Trophoblast cell (in vitro differentiated cells and primary cell): ENCODE measurements at regions not wholly inside any gene's neighbourhood (a gene's known extent, or its start where the extent isn't known, plus 50 kb on each side); places are given as distances from the start of the nearest gene placed in this dataset.

Source experiments
- DNase-seq, 2 donors: peaks; one replicate each; pipeline ENCODE4 v3.0.0-alpha.2; 2016
- H2AFZ ChIP-seq: 2 replicates; pipeline ENCODE4 v1.6.1; 2013; ENCODE audit warnings: low read length, moderate library complexity, mild to moderate bottlenecking; ENCODE audit not compliant: insufficient read depth, poor library complexity
- H2AK5ac ChIP-seq: 2 replicates; pipeline ENCODE4 v1.6.1; 2013; ENCODE audit warnings: mild to moderate bottlenecking, low read length
- H2BK120ac ChIP-seq: 2 replicates; pipeline ENCODE4 v1.6.1; 2013; ENCODE audit warnings: low read length, mild to moderate bottlenecking, moderate library complexity; ENCODE audit not compliant: insufficient read depth, poor library complexity
- H2BK12ac ChIP-seq: 2 replicates; pipeline ENCODE4 v1.6.1; 2013; ENCODE audit warnings: mild to moderate bottlenecking, low read length, moderate library complexity
- H2BK5ac ChIP-seq: 2 replicates; pipeline ENCODE4 v1.6.1; 2013; ENCODE audit warnings: low read length, low read depth, moderate library complexity, mild to moderate bottlenecking; ENCODE audit not compliant: poor library complexity
- H3K14ac ChIP-seq: 2 replicates; pipeline ENCODE4 v1.6.1; 2013; ENCODE audit warnings: mild to moderate bottlenecking, low read length
- H3K18ac ChIP-seq: 2 replicates; pipeline ENCODE4 v1.6.1; 2013; ENCODE audit warnings: mild to moderate bottlenecking, low read length
- H3K23ac ChIP-seq: 2 replicates; pipeline ENCODE4 v1.6.1; 2013; ENCODE audit warnings: low read length
- H3K27ac ChIP-seq: 2 replicates; pipeline ENCODE4 v1.5.1; 2013; ENCODE audit warnings: low read depth, mild to moderate bottlenecking, inconsistent platforms, low read length, moderate library complexity
- H3K27me3 ChIP-seq: 2 replicates; pipeline ENCODE4 v1.6.1; 2013; ENCODE audit warnings: inconsistent platforms, mild to moderate bottlenecking, low read length, moderate library complexity; ENCODE audit not compliant: insufficient read depth
- H3K36me3 ChIP-seq, 2 experiments: 1 replicate in 1 of 2; 2 replicates in 1 of 2; pipeline ENCODE4 v1.6.1; 2013; ENCODE audit warnings: low read length in 2 of 2, mild to moderate bottlenecking in 2 of 2, moderate library complexity in 1 of 2; ENCODE audit not compliant: insufficient read depth in 2 of 2, control insufficient read depth in 1 of 2
- H3K4ac ChIP-seq: 2 replicates; pipeline ENCODE4 v1.6.1; 2013; ENCODE audit warnings: low read depth, mild to moderate bottlenecking, low read length, moderate library complexity
- H3K4me1 ChIP-seq, 2 experiments: 1 replicate in 1 of 2; 2 replicates in 1 of 2; pipeline ENCODE4 v1.6.1; 2013; ENCODE audit warnings: low read length in 2 of 2, mild to moderate bottlenecking in 2 of 2, moderate library complexity in 1 of 2; ENCODE audit not compliant: insufficient read depth in 2 of 2, control insufficient read depth in 1 of 2
- H3K4me2 ChIP-seq: 2 replicates; pipeline ENCODE4 v1.6.1; 2013; ENCODE audit warnings: inconsistent platforms, mild to moderate bottlenecking, low read length, moderate library complexity
- H3K4me3 ChIP-seq: 2 replicates; pipeline ENCODE4 v1.5.1; 2013; ENCODE audit warnings: mild to moderate bottlenecking, low read depth, low read length, inconsistent platforms
- H3K79me1 ChIP-seq: one replicate; pipeline ENCODE4 v1.6.1; 2013; ENCODE audit warnings: low read length
- H3K79me2 ChIP-seq: 2 replicates; pipeline ENCODE4 v1.6.1; 2013; ENCODE audit warnings: low read length, mild to moderate bottlenecking; ENCODE audit not compliant: control insufficient read depth, insufficient read depth, poor library complexity
- H3K9ac ChIP-seq: 2 replicates; pipeline ENCODE4 v1.6.1; 2013; ENCODE audit warnings: mild to moderate bottlenecking, low read length
- H3K9me3 ChIP-seq: 2 replicates; pipeline ENCODE4 v1.6.1; 2013; ENCODE audit warnings: low read depth, mild to moderate bottlenecking, control low read depth, inconsistent platforms, low read length; ENCODE audit not compliant: insufficient read depth
- H4K12ac ChIP-seq: 2 replicates; pipeline ENCODE4 v1.6.1; 2013; ENCODE audit warnings: low read depth, mild to moderate bottlenecking, low read length, moderate library complexity
- H4K8ac ChIP-seq: 2 replicates; pipeline ENCODE4 v1.6.1; 2013; ENCODE audit warnings: low read depth, mild to moderate bottlenecking, low read length, moderate library complexity
- H4K91ac ChIP-seq: one replicate; pipeline ENCODE4 v1.6.1; 2013; ENCODE audit warnings: low read depth, mild to moderate bottlenecking, low read length, moderate library complexity
- WGBS: extraction: QIAGEN DNeasy Blood & Tissue Kit; methylation state at CpG from one replicate; pipeline ENCODE4 v1.1.7; 2013; ENCODE audit warnings: missing lambda C conversion rate; ENCODE audit not compliant: insufficient read length, insufficient coverage; ENCODE audit errors: extremely low coverage; 5-methylcytosine and 5-hydroxymethylcytosine counted together

DNA sequence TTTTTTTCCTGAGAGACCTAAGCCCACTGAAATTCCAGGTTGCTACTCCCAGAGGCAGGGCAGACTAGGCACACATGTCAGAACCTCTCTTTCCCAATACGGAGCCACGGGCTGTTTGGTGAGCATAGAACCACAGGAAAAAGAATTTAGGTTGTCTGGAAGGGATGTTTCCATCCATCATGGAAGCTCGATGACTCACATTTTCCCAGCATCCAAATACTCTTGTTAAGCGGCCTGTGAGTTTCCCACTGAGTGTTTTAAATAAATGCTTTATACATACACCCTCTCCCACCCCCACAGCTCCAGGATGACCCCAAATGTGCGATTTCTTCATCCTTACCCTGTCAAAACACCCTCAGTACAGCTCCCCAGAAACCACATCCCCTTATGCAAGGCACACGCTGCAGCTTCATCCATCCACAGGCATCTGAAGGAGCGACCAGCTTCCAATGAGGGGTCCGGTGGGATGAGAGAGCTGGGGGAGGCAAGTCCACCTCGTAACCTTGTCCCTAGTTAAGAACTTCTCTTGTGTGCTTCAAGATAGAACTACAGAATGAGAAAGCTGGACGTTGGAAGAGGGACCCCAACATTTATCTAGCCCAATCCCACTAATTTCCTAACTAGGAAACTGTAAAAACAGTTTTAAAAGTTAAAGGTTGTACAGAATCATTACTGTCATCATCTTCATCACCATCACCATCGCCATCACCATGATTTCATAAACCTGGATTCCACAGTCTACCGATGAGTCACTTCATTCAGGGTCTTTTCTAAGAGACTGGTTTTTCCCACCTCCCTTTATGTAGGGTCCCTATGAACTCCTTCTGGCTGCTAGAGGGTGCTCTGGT is 63.5 kb upstream of the FZD7 start:
- Histone ChIP-seq H3K9me3 (no peaks in the 10 kb centered on the region), H3K23ac (no peak overlapping the region), H2AK5ac (no peak overlapping the region), H4K91ac (no peak overlapping the region), H4K12ac (no peak overlapping the region), H3K79me1 (peaks cover 1% of the 10 kb centered on the region), H2BK120ac (no peak overlapping the region), H3K27ac (no peak overlapping the region), H3K18ac (no peak overlapping the region), H2BK5ac (no peak overlapping the region), H4K8ac (no peak overlapping the region), H3K4me3 (no peak overlapping the region), H2BK12ac (no peak overlapping the region), H3K4ac (no peak overlapping the region), H3K36me3 (no peaks in the 10 kb centered on the region), H3K14ac (no peak overlapping the region), H3K79me2 (no peaks in the 10 kb centered on the region), H3K4me2 (no peak overlapping the region), H2AFZ (no peak overlapping the region), H3K9ac (no peak overlapping the region), H3K4me1 (peaks cover 12 to 13% of the 10 kb centered on the region in 2 experiments), H3K27me3 (no peaks in the 10 kb centered on the region)
- DNase-seq, result peak in 1 of 2 donors; percentile 50
- WGBS, result no CpG with 5 or more reads among the region's 12 CpGs

DNA sequence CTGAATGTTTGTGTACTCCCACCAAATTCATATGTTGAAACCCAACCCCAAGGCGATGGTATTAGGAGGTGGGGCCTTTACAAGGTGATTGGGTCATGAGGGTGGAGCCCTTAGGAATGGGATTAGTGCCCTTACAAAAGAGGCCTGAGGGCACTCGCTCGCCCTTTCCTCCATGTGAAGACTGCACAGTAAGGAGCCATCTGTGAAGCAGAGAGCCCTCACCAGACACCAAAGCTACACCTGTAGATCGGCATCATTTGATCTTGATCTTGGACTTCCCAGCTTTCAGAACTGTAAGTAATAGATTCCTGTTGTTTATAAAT is 62.9 kb upstream of the FZD7 start:
- Histone ChIP-seq H4K8ac (no peak overlapping the region), H3K27me3 (no peaks in the 10 kb centered on the region), H2AK5ac (no peak overlapping the region), H2BK120ac (no peak overlapping the region), H4K91ac (no peak overlapping the region), H3K79me1 (peaks cover 1% of the 10 kb centered on the region), H3K4me2 (no peak overlapping the region), H3K4me3 (no peak overlapping the region), H3K9ac (no peak overlapping the region), H3K79me2 (no peaks in the 10 kb centered on the region), H4K12ac (no peak overlapping the region), H3K4ac (no peak overlapping the region), H3K36me3 (no peaks in the 10 kb centered on the region), H3K18ac (no peak overlapping the region), H3K14ac (no peak overlapping the region), H3K23ac (no peak overlapping the region), H3K9me3 (peaks cover 2% of the 10 kb centered on the region), H2BK12ac (no peak overlapping the region), H2AFZ (no peak overlapping the region), H3K27ac (no peak overlapping the region), H2BK5ac (no peak overlapping the region), H3K4me1 (peaks cover 12 to 13% of the 10 kb centered on the region in 2 experiments)
- DNase-seq, result peak in 1 of 2 donors; percentile 58
- whole genome bisulfite sequencing, result no CpG with 5 or more reads among the region's 4 CpGs

DNA sequence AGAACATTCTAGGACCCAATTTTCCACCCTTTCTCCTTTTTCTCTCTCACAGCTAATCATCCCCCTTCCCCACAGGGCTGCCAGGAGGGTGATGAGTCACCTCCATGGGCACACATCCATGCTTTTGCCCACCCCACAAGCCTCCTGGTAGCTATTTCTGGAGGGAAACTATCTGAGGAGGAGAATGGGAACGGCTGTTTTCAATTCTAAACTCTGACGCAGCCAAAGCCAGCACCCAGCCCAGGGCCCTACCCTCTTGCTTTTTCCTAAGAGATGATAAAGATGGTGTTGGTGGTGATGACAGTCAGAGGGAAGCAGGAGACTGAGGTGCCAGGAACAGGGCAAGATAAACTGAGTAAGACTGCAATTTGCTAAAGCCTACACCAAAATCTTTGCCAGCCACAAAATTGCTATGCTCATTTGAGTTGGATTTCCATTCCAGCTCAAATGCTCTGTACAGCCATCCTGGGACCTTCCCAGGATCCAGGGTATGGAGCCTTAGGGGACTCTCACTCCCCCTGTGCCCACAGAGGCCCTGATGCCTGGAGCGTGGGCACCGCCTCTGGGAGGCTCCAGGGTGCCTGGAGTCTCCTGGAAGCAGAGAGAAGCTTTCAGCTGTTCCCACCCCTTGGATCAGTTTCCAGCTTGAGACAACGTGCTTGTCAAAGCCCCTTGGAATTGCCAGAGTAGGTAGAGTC is 62.0 kb upstream of the FZD7 start:
- no peaks in the 10 kb centered on the region for H3K27me3 ChIP-seq
- no peak overlapping the region for H3K9ac ChIP-seq
- no peak overlapping the region for H2BK120ac ChIP-seq
- WGBS, result no CpG with 5 or more reads among the region's 5 CpGs
- no peak overlapping the region for H2BK5ac ChIP-seq
- H3K79me2 ChIP-seq, result no peaks in the 10 kb centered on the region
- H4K12ac ChIP-seq, result no peak overlapping the region
- H3K4me2 ChIP-seq, result no peak overlapping the region
- peaks cover 2% of the 10 kb centered on the region for H3K9me3 ChIP-seq
- H4K91ac ChIP-seq, result no peak overlapping the region
- H3K23ac ChIP-seq, result no peak overlapping the region
- H3K4ac ChIP-seq, result no peak overlapping the region
- H3K27ac ChIP-seq, result no peak overlapping the region
- H2AFZ ChIP-seq, result no peak overlapping the region
- H3K14ac ChIP-seq, result no peak overlapping the region
- no peak overlapping the region for H4K8ac ChIP-seq
- H3K4me1 ChIP-seq, result peaks cover 10% of the 10 kb centered on the region in 2 experiments
- no peak overlapping the region for H2AK5ac ChIP-seq
- no peak overlapping the region for H2BK12ac ChIP-seq
- peaks cover 1% of the 10 kb centered on the region for H3K79me1 ChIP-seq
- DNase-seq, result no peak
- H3K4me3 ChIP-seq, result no peak overlapping the region
- no peak overlapping the region for H3K18ac ChIP-seq
- H3K36me3 ChIP-seq, result no peaks in the 10 kb centered on the region

DNA sequence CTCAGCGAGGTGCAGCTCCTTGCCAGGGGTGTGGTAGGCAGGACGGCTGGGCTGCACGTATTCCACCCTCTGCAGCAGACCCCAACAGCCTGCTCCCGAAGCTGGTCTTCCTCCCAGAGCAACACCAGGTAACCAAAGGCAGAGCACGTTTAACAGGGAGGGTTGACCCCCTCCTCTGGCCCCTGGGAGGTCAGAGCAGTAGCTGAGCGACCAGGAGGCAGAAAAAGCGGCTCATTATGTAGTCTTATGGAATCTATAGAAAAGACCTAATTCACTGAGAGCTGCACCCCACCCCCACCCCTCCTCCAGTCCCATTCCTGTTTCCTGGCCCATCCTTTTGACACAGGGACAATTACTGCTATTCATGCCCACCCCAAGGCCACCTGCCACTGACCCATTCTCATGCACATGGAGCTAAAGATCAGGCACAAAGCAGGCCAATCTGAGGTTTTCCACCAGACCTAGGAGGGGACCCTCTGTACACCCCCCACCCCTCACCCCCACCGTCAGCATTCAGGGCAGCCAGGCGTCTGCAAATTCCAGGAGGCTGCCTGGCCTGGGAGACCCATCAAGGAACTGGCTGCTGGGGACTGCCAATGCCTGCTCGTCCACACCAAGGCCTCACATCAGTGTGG is 60.9 kb upstream of the FZD7 start:
- no peak overlapping the region for H3K14ac ChIP-seq
- H3K4me2 ChIP-seq, result no peak overlapping the region
- no peak overlapping the region for H3K18ac ChIP-seq
- no CpG with 5 or more reads among the region's 10 CpGs for WGBS
- no peak overlapping the region for H4K91ac ChIP-seq
- no peak overlapping the region for H3K23ac ChIP-seq
- H3K79me1 ChIP-seq, result peaks cover 1% of the 10 kb centered on the region
- H3K27ac ChIP-seq, result no peak overlapping the region
- no peak overlapping the region for H3K4ac ChIP-seq
- H2AFZ ChIP-seq, result no peak overlapping the region
- no peak overlapping the region for H4K12ac ChIP-seq
- peaks cover 3% of the 10 kb centered on the region in 2 experiments for H3K4me1 ChIP-seq
- no peak overlapping the region for H2BK5ac ChIP-seq
- no peaks in the 10 kb centered on the region for H3K79me2 ChIP-seq
- peaks cover 2% of the 10 kb centered on the region for H3K9me3 ChIP-seq
- H4K8ac ChIP-seq, result no peak overlapping the region
- H3K4me3 ChIP-seq, result no peak overlapping the region
- H3K27me3 ChIP-seq, result no peaks in the 10 kb centered on the region
- no peak overlapping the region for H2BK12ac ChIP-seq
- DNase-seq, result no peak
- H2BK120ac ChIP-seq, result no peak overlapping the region
- no peaks in the 10 kb centered on the region for H3K36me3 ChIP-seq
- H3K9ac ChIP-seq, result no peak overlapping the region
- no peak overlapping the region for H2AK5ac ChIP-seq
